GM12878 (cell line): ENCODE measurements at regions not wholly inside any gene's neighbourhood (a gene's known extent, or its start where the extent isn't known, plus 50 kb on each side); places are given as distances from the start of the nearest gene placed in this dataset.

Source experiments
- ATAC-seq: fragments of 200-7000 bp; cut with Tn5 transposase; 3 replicates; pipeline ENCODE4 v1.9.1; 2020; ENCODE audit warnings: mild to moderate bottlenecking, moderate library complexity
- BruUV-seq: library from RNA; stranded (reverse); fragments of 400-500 nt; replicated peaks from 2 replicates; lab custom pipeline; 2021; lab: Mats Ljungman, UMichigan
- CTCF ChIA-PET: fragments of 300-600 bp; sonication (Branson Sonifier 250); formaldehyde crosslinking; extraction: SDS; loops from one replicate; lab custom pipeline; 2021; ENCODE audit warnings: inconsistent platforms; lab: Yijun Ruan, JAX
- POLR2A ChIA-PET: fragments of 350-600 bp; formaldehyde crosslinking; extraction: SDS; loops from one replicate; lab custom pipeline; 2021; ENCODE audit warnings: inconsistent platforms; lab: Charles Lee
- RAD21 ChIA-PET: fragments of 300-600 bp; sonication (Branson Sonifier 250); formaldehyde crosslinking; loops from one replicate; lab custom pipeline; 2023; ENCODE audit warnings: antibody characterized with exemption; ENCODE audit not compliant: unreplicated experiment; lab: Charles Lee
- SMC1A ChIA-PET: fragments of 300-600 bp; sonication (Branson Sonifier 250); formaldehyde crosslinking; loops from one replicate; lab custom pipeline; 2023; ENCODE audit not compliant: unreplicated experiment, uncharacterized antibody; lab: Charles Lee
- DNase-seq: peaks from one replicate; pipeline ENCODE4 v3.0.0-alpha.2; 2011; ENCODE audit warnings: low read depth, low spot score
- FAIRE-seq: peaks from 3 replicates; lab custom pipeline; 2011; peaks lifted over from hg19 to GRCh38; lab: Jason Lieb, UNC
- H2AFZ ChIP-seq: 2 replicates; pipeline ENCODE4 v1.6.0; 2011; ENCODE audit warnings: low read depth, low read length, control low read depth; ENCODE audit not compliant: control insufficient read depth
- H3K27ac ChIP-seq: 2 replicates; pipeline ENCODE4 v1.5.1; 2011; ENCODE audit warnings: control low read depth; ENCODE audit not compliant: control insufficient read depth, insufficient read depth
- H3K27me3 ChIP-seq, 2 experiments: replicated peaks in 1 of 2; 2 replicates each; pipeline versions ENCODE4 v1.6.0 to v1.6.1; 2011; ENCODE audit warnings: low read length in 1 of 2; ENCODE audit not compliant: control insufficient read depth in 2 of 2, insufficient read depth in 2 of 2
- H3K36me3 ChIP-seq, 2 experiments: 2 replicates each; pipeline ENCODE4 v1.5.1; 2011; ENCODE audit warnings: low read length in 1 of 2; ENCODE audit not compliant: control insufficient read depth in 2 of 2, insufficient read depth in 2 of 2
- H3K4me1 ChIP-seq: 2 replicates; pipeline ENCODE4 v1.6.1; 2011; ENCODE audit warnings: mild to moderate bottlenecking, low read length, moderate library complexity, mixed read lengths; ENCODE audit not compliant: control insufficient read depth, insufficient read depth
- H3K4me2 ChIP-seq: 2 replicates; pipeline ENCODE4 v1.6.0; 2011; ENCODE audit warnings: control low read depth; ENCODE audit not compliant: control insufficient read depth, insufficient read depth
- H3K4me3 ChIP-seq: fragments of 200-600 bp; sonication (generic); 2 replicates; pipeline ENCODE4 v1.5.1; 2016
- H3K79me2 ChIP-seq: 2 replicates; pipeline ENCODE4 v1.6.0; 2011; ENCODE audit warnings: low read length; ENCODE audit not compliant: control insufficient read depth, insufficient read depth
- H3K9ac ChIP-seq: 2 replicates; pipeline ENCODE4 v1.8.0; 2011; ENCODE audit warnings: low read length, control low read depth, mixed read lengths; ENCODE audit not compliant: control insufficient read depth, insufficient read depth
- H3K9me3 ChIP-seq: replicated peaks from 3 replicates; pipeline ENCODE4 v1.5.1; 2011; ENCODE audit warnings: mild to moderate bottlenecking, low read length; ENCODE audit not compliant: control insufficient read depth, insufficient read depth
- H4K20me1 ChIP-seq: 2 replicates; pipeline ENCODE4 v1.6.0; 2011; ENCODE audit not compliant: control insufficient read depth, insufficient read depth
- ATF3 ChIP-seq: IDR thresholded peaks from 2 replicates; pipeline ENCODE4 v1.6.1; 2011; ENCODE audit warnings: low read depth, mild to moderate bottlenecking, low read length, moderate library complexity, borderline replicate concordance; ENCODE audit errors: extremely low read depth
- CTCF ChIP-seq, 3 experiments: IDR thresholded peaks in 2 of 3; conservative IDR thresholded peaks in 1 of 3; 2 replicates each; pipeline ENCODE4 v1.5.1; 2011; ENCODE audit warnings: low read depth in 3 of 3, low read length in 3 of 3, mild to moderate bottlenecking in 3 of 3, control low read depth in 2 of 3, moderate library complexity in 2 of 3, inconsistent platforms in 1 of 3, mixed read lengths in 1 of 3; ENCODE audit not compliant: control insufficient read depth in 2 of 3, insufficient read depth in 1 of 3; ENCODE audit errors: extremely low read depth in 1 of 3
- EED ChIP-seq: sonication (generic); IDR thresholded peaks from 2 replicates; pipeline ENCODE4 v1.6.1; 2016; ENCODE audit warnings: antibody characterized with exemption, low read depth
- EGR1 ChIP-seq, 2 experiments: IDR thresholded peaks; 1 replicate in 1 of 2; 2 replicates in 1 of 2; pipeline ENCODE4 v1.6.1; 2011 to 2012; ENCODE audit warnings: low read depth in 2 of 2, low read length in 2 of 2, borderline replicate concordance in 1 of 2, mild to moderate bottlenecking in 1 of 2, moderate library complexity in 1 of 2
- HCFC1 ChIP-seq: fragments of 150-350 bp; IDR thresholded peaks from 2 replicates; pipeline ENCODE4 v1.6.1; 2014; ENCODE audit warnings: low read length
- IRF5 ChIP-seq: fragments of 450-650 bp; IDR thresholded peaks from 2 replicates; pipeline ENCODE4 v1.6.1; 2017; ENCODE audit warnings: borderline replicate concordance
- MYC ChIP-seq: IDR thresholded peaks from 2 replicates; pipeline ENCODE4 v1.6.1; 2011; ENCODE audit warnings: mild to moderate bottlenecking, low read length, moderate library complexity, inconsistent platforms; ENCODE audit not compliant: insufficient read depth, insufficient replicate concordance, insufficient read length, severe bottlenecking
- NKRF ChIP-seq: fragments of 450-650 bp; conservative IDR thresholded peaks from 2 replicates; pipeline ENCODE4 v1.6.1; 2017; ENCODE audit warnings: mild to moderate bottlenecking, moderate library complexity
- PBX3 ChIP-seq: IDR thresholded peaks from 2 replicates; pipeline ENCODE4 v1.6.1; 2011; ENCODE audit warnings: mild to moderate bottlenecking, low read depth, low read length, moderate library complexity; ENCODE audit not compliant: insufficient replicate concordance
- RFX5 ChIP-seq: IDR thresholded peaks from 2 replicates; pipeline ENCODE4 v1.6.1; 2011; ENCODE audit warnings: low read depth, low read length, improper control_type of control experiment
- SRF ChIP-seq, 2 experiments: IDR thresholded peaks; 2 replicates each; pipeline ENCODE4 v1.6.1; 2011; ENCODE audit warnings: low read depth in 2 of 2, low read length in 2 of 2, mild to moderate bottlenecking in 1 of 2, moderate library complexity in 1 of 2
- ZBTB11 ChIP-seq: fragments of 450-650 bp; formaldehyde crosslinking; IDR thresholded peaks from 2 replicates; pipeline ENCODE4 v1.5.0; 2022; ENCODE audit warnings: mild to moderate bottlenecking, missing genetic modification characterization
- WGBS: methylation state at CpG from one replicate; pipeline ENCODE4 v1.1.6; 2016; ENCODE audit warnings: low lambda C conversion rate; ENCODE audit not compliant: insufficient replicate concordance, insufficient coverage; ENCODE audit errors: missing lambda C conversion rate; 5-methylcytosine and 5-hydroxymethylcytosine counted together
- in situ Hi-C: fragments of 300-500 bp; cut with MboI; formaldehyde crosslinking; loops from 9 replicates; pipeline ENCODE4 v1.14.3; 2018; ENCODE audit warnings: mixed read lengths
- intact Hi-C: fragments of 100-400 bp; cut with micrococcal nuclease; formaldehyde crosslinking; loops from one replicate; pipeline ENCODE4 v1.14.2; 2022; ENCODE audit not compliant: unreplicated experiment

GRCh38 chr4:54941994-54942552 is 183.3 kb downstream of the KDR start:
- no peak for FAIRE-seq
- Histone ChIP-seq H3K4me2 (no peak overlapping the region), H3K4me3 (no peak overlapping the region), H3K27ac (no peak overlapping the region), H3K4me1 (no peaks in the 10 kb centered on the region), H3K36me3 (no peaks in the 10 kb centered on the region), H3K9me3 (no peaks in the 10 kb centered on the region), H4K20me1 (no peaks in the 10 kb centered on the region), H3K9ac (0 out of 2 replicates have a peak overlapping the region, but pooled peaks have one; percentile 3), H3K79me2 (no peaks in the 10 kb centered on the region), H3K27me3 (no peaks in the 10 kb centered on the region), H2AFZ (no peak overlapping the region)
- no TSS peak for BruUV-seq
- DNase-seq = no peak
- intact Hi-C loops (no loop called here), in situ Hi-C loops (no loop called here)
- no peak for ATAC-seq
- 6% methylated on average over 8 of the region's 10 CpGs for WGBS
- SMC1A ChIA-PET = interaction anchor here (0.9 kb wide), 1 partner anchor 17 kb away, joined by 3 read pairs; no protein-coding TSS in a partner anchor
- CTCF ChIA-PET = interaction anchor here (1.9 kb wide), 1 partner anchor 30 kb away, joined by 9 read pairs; no protein-coding TSS in a partner anchor
- POLR2A ChIA-PET = no interaction called here
- RAD21 ChIA-PET = no interaction called here
- TF ChIP-seq CTCF (IDR thresholded peaks at IDR 0.05 in 2 of 3, conservative IDR thresholded peaks at IDR 0.05 in 1 of 3; ENCODE audit: control insufficient read depth in 2 of 3, extremely low read depth in 1 of 3, insufficient read depth in 1 of 3, low read depth in 3 of 3, low read length in 3 of 3) (no peak), IRF5 (no peak), ATF3 (no peak), ZBTB11 (CRISPR knock-in tag) (no peak), EED (no peak), SRF (IDR thresholded peaks at IDR 0.05; ENCODE audit: low read depth in 2 of 2, low read length in 2 of 2) (no peak), EGR1 (IDR thresholded peaks at IDR 0.05; ENCODE audit: borderline replicate concordance in 1 of 2, low read depth in 2 of 2, low read length in 2 of 2) (no peak), NKRF (no peak), MYC (no peak), HCFC1 (no peak), PBX3 (no peak), RFX5 (no peak)
